GM12892 (cell line): ENCODE measurements at regions not wholly inside any gene's neighbourhood (a gene's known extent, or its start where the extent isn't known, plus 50 kb on each side); places are given as distances from the start of the nearest gene placed in this dataset.

Source experiments
- POLR2A ChIP-seq: IDR thresholded peaks from 2 replicates; pipeline ENCODE4 v1.6.1; 2011; ENCODE audit warnings: low read depth, low read length, control low read depth
- POLR2AphosphoS5 ChIP-seq: IDR thresholded peaks from 2 replicates; pipeline ENCODE4 v1.6.1; 2011; ENCODE audit warnings: low read depth, low read length, control low read depth
- TAF1 ChIP-seq: IDR thresholded peaks from 2 replicates; pipeline ENCODE4 v1.6.1; 2011; ENCODE audit warnings: low read depth, mild to moderate bottlenecking, control low read depth, low read length, borderline replicate concordance

DNA sequence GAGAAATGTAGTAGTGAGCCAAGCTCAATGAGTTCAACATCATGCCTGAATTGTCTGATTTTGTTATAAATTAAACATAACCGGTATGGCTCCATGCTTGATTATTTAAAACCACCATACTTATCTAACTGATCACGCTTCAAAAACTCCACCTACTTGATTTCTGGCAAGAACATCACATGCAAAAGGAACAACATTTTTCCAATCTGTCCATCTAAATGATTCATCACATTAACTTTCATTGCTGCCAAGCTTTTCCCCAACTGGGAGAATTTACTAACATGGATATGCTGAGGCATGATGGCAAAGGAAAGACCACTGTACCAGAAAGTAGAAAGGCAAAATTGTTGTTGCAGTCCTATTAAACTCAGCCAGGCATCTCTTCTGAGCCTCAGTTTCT lies 286.8 kb downstream of the TRIB2 start:
- no peak for TF ChIP-seq POLR2A
- no peak for TF ChIP-seq TAF1
- no peak for TF ChIP-seq POLR2AphosphoS5
